ACC112 (cell line): ENCODE measurements at regions not wholly inside any gene's neighbourhood (a gene's known extent, or its start where the extent isn't known, plus 50 kb on each side); places are given as distances from the start of the nearest gene placed in this dataset.

Experiments
- H2AFZ ChIP-seq: fragments of 200-600 bp; sonication (generic); one replicate; pipeline ENCODE4 v1.6.0; 2017; ENCODE audit warnings: antibody characterized with exemption, low read length; ENCODE audit not compliant: unreplicated experiment
- H3K27ac ChIP-seq: fragments of 200-600 bp; sonication (generic); 2 replicates; pipeline ENCODE4 v1.5.1; 2014; ENCODE audit warnings: low read depth, mild to moderate bottlenecking, antibody characterized with exemption, low read length, moderate library complexity
- H3K27me3 ChIP-seq: fragments of 200-600 bp; sonication (generic); 2 replicates; pipeline ENCODE4 v1.6.1; 2014; ENCODE audit warnings: mild to moderate bottlenecking, antibody characterized with exemption, low read length, moderate library complexity, mixed read lengths; ENCODE audit not compliant: insufficient read depth
- H3K36me3 ChIP-seq: fragments of 200-600 bp; sonication (generic); 2 replicates; pipeline ENCODE4 v1.6.1; 2016; ENCODE audit warnings: mild to moderate bottlenecking, antibody characterized with exemption, low read length, moderate library complexity, mixed read lengths; ENCODE audit not compliant: insufficient read depth
- H3K4me1 ChIP-seq: fragments of 200-600 bp; sonication (generic); one replicate; pipeline ENCODE4 v1.6.1; 2016; ENCODE audit warnings: low read length, mixed read lengths; ENCODE audit not compliant: insufficient read depth, unreplicated experiment, control insufficient read depth
- H3K4me3 ChIP-seq: fragments of 200-600 bp; sonication (generic); 2 replicates; pipeline ENCODE4 v1.5.1; 2014; ENCODE audit warnings: mild to moderate bottlenecking, low read depth, low read length
- H3K79me2 ChIP-seq: fragments of 200-600 bp; sonication (generic); one replicate; pipeline ENCODE4 v1.6.0; 2016; ENCODE audit warnings: low read length; ENCODE audit not compliant: control insufficient read depth, unreplicated experiment, insufficient read depth

DNA sequence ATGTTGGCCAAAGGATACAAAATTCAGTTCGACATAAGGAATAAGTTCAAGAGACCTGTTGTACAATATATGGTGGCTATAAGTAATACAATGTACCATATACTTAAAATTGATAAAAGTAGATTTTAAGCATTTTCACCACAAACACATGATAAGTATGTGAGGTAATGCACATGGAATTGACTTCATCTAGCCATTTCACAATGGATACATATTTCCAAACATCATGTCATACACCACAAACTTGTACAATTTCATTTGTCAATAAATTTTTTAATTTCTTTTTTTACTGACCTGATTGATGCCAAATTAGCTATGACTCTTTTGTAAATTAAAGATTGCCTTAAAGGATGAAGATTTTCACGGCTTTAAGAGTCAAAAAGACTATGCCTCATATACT lies 103.1 kb upstream of the VCX2 start:
- H3K4me1 ChIP-seq: peaks cover 23% of the 10 kb centered on the region

DNA sequence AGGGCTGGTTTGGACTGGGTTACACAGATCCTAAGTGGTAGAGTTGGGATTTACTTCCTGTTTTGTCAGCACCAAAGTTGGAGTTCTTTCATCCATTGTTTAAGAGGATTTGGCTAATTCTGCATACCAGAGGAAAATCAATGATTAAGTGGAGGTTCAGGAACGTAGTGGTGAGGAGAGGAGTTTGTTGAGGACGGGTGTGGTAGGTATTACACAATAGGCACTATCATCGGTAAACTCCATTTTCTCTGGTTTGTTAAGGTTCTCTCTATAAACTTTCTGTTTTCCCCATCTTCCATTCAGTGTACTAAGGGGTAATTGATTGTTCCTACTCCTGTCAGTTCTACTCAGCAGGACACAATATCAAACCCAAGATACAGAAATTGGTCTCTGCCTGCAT lies 107.5 kb upstream of the VCX2 start:
- H3K27ac ChIP-seq: no peak overlapping the region
- no peaks in the 10 kb centered on the region for H3K79me2 ChIP-seq
- no peak overlapping the region for H2AFZ ChIP-seq
- H3K27me3 ChIP-seq: no peaks in the 10 kb centered on the region
- no peaks in the 10 kb centered on the region for H3K36me3 ChIP-seq
- no peak overlapping the region for H3K4me3 ChIP-seq
- H3K4me1 ChIP-seq: peaks cover 10% of the 10 kb centered on the region

More for the DNA sequence above, 103.1 kb upstream of the VCX2 start:
- Histone ChIP-seq H3K27ac (peak overlapping the region; percentile 98), H3K79me2 (no peaks in the 10 kb centered on the region), H3K4me3 (peak overlapping the region; percentile 47; the same call in 1 of the 2 replicates), H3K27me3 (no peaks in the 10 kb centered on the region), H2AFZ (peak overlapping the region; percentile 25), H3K36me3 (no peaks in the 10 kb centered on the region)

DNA sequence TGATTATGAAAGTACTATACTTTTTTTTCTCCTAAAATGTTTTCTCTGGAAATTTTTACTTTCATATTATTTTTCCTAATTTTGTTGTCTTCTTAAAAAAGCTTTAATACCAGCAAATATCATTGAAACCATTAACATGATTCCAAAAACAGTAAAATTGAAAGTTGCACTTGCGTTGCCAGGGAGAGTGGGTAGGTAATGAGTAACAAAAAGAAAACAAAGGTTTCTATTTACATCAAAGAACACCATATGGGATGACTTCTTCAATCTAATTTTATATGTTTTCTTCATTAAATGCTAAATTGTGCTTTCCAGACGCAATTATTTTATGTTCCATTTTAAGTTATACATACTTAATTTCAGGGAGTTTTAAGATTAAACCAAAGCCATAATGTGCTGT lies 108.3 kb upstream of the VCX2 start:
- no peak overlapping the region for H3K4me3 ChIP-seq
- no peak overlapping the region for H3K27ac ChIP-seq
- no peak overlapping the region for H2AFZ ChIP-seq
- H3K36me3 ChIP-seq: no peaks in the 10 kb centered on the region
- no peaks in the 10 kb centered on the region for H3K79me2 ChIP-seq
- H3K4me1 ChIP-seq: peaks cover 3% of the 10 kb centered on the region
- no peaks in the 10 kb centered on the region for H3K27me3 ChIP-seq

- no peak overlapping the region for H2AFZ ChIP-seq
- no peaks in the 10 kb centered on the region for H3K79me2 ChIP-seq
- H3K27ac ChIP-seq: no peak overlapping the region
- no peaks in the 10 kb centered on the region for H3K27me3 ChIP-seq
- no peaks in the 10 kb centered on the region for H3K36me3 ChIP-seq
- H3K4me1 ChIP-seq: peaks cover 11% of the 10 kb centered on the region
- no peak overlapping the region for H3K4me3 ChIP-seq
Observed at GRCh38 chrX:8284131-8284530, 113.1 kb upstream of the VCX2 start.

DNA sequence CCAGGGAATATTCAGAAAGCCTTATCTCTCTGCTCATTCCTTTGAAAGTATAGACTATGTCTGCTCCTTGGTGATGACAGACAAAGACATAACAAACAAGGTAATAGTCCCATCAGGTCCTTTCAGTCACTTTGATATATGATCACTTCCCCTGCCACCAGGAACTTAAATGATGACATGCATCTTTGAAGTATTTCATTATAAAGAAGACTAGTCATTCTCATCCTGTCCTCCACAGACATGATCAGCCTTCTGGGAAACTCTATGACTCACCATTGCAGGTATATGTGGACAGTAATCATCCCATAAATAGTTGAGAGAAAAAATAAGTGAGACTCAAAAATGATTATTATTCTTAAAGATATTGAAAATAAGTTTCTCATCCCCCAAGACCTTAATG lies 117.5 kb upstream of the VCX2 start:
- Histone ChIP-seq H2AFZ (no peak overlapping the region), H3K79me2 (no peaks in the 10 kb centered on the region), H3K4me1 (peaks cover 19% of the 10 kb centered on the region), H3K36me3 (no peaks in the 10 kb centered on the region), H3K4me3 (no peak overlapping the region), H3K27ac (0 out of 2 replicates have a peak overlapping the region, but pooled peaks have one; percentile 19), H3K27me3 (no peaks in the 10 kb centered on the region)

DNA sequence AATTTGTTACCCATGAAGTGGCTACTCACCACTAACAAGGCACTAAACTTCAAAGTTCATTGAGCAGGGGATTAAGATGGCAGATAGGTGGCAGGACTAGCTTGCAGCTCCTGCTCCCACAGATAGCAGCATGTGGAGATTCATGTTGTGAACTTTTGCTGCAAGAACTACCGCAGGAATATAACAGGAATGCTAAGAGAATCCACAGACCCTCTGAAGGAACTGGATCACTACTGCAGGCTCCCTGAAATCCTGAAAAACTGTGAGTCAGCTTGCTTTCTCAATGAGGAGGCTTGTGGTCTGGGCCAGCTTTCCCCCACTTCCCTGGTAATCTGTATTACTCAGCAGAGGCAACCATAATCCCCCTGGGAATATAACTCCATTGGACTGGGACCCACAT lies 118.5 kb upstream of the VCX2 start:
- H3K27ac ChIP-seq: peak overlapping the region; percentile 19; the same call in 1 of the 2 replicates
- peaks cover 19% of the 10 kb centered on the region for H3K4me1 ChIP-seq
- peak overlapping the region; percentile 16; the same call in 1 of the 2 replicates for H3K4me3 ChIP-seq
- H2AFZ ChIP-seq: no peak overlapping the region
- H3K79me2 ChIP-seq: no peaks in the 10 kb centered on the region
- H3K27me3 ChIP-seq: no peaks in the 10 kb centered on the region
- H3K36me3 ChIP-seq: no peaks in the 10 kb centered on the region

- Histone ChIP-seq H3K79me2 (no peaks in the 10 kb centered on the region), H2AFZ (no peak overlapping the region), H3K27ac (no peak overlapping the region), H3K4me1 (no peaks in the 10 kb centered on the region), H3K27me3 (no peaks in the 10 kb centered on the region), H3K36me3 (no peaks in the 10 kb centered on the region), H3K4me3 (no peak overlapping the region)
Observed at GRCh38 chrX:8297766-8298165, 126.7 kb upstream of the VCX2 start.

DNA sequence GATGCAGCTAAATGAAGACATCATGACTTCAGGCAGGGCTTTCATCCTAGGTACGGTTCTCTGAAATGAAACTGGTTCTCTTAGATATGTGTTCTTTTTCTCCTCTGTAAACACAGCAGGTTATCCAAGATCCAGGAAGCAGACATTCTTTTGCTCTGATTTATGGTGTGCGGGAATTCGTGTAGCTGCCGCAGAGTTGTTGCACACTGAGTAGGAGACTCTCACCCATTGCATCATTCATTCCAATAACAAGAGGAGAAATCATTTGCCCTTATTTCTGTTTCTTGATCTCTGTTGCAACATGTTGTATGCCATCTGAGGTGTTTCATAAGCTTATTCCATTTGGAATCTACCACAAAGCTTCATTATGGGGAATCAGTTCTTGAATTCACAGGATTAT lies 133.6 kb upstream of the VCX2 start:
- H3K27ac ChIP-seq: no peak overlapping the region
- H3K4me3 ChIP-seq: no peak overlapping the region
- no peaks in the 10 kb centered on the region for H3K27me3 ChIP-seq
- H3K79me2 ChIP-seq: no peaks in the 10 kb centered on the region
- no peaks in the 10 kb centered on the region for H3K36me3 ChIP-seq
- no peak overlapping the region for H2AFZ ChIP-seq
- H3K4me1 ChIP-seq: no peaks in the 10 kb centered on the region

DNA sequence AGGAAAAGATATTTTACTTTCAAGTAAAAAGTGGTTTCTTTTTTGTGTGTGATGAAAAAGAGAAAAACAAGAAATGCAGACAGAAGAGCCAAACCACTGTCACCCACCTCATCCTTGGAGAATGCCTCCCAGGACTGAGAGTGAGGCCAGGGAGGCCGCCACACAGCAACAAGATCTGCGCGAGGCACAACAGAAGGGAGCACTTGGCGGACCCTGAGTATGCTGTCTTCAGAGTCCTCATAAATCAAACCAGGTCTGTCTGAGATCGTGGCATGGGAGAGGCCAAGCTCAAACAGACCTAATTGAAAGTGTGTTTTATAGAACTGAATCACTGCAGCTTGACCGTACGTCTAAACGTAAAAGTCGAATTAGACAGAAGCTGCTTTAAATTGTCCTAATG lies 134.3 kb upstream of the VCX2 start:
- Histone ChIP-seq H3K79me2 (no peaks in the 10 kb centered on the region), H3K27me3 (no peaks in the 10 kb centered on the region), H2AFZ (no peak overlapping the region), H3K4me3 (no peak overlapping the region), H3K27ac (no peak overlapping the region), H3K4me1 (no peaks in the 10 kb centered on the region), H3K36me3 (no peaks in the 10 kb centered on the region)

DNA sequence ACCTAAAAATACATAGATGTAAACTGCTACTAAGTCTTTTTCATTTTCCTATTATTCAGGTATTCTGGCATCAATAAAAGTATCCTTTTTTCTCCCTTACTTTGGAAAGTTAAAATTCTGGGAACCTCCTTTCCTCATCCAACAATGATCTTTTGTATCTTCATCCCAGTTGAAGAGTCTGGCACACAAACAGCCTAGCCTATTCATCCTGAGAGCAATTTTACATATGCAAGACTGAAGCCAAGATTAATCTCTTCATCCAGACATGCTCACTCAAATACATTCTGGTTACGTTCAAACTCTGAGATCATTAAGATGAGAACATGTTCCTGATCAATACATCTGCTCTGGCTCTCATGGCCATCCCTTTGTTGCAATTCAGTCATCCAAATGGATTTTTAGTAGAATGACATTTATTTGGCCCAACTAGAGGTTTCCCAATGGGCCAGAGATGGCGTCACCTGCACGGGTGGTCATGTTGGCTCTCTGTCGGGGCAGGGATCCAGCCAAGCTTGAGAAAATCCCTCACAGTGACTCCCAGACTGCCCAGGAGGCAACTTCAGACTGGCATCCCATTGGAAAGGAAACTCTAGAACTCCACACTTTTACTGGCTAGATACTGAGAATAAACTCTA lies 135.3 kb upstream of the VCX2 start:
- Histone ChIP-seq H3K36me3 (no peaks in the 10 kb centered on the region), H3K4me3 (no peak overlapping the region), H3K27ac (no peak overlapping the region)

GRCh38 chrX:8310409-8310808 lies 139.3 kb upstream of the VCX2 start:
- Histone ChIP-seq H3K27ac (no peak overlapping the region), H3K79me2 (no peaks in the 10 kb centered on the region), H2AFZ (no peak overlapping the region), H3K27me3 (no peaks in the 10 kb centered on the region), H3K4me1 (no peaks in the 10 kb centered on the region), H3K36me3 (no peaks in the 10 kb centered on the region), H3K4me3 (no peak overlapping the region)

More for the DNA sequence above, 135.3 kb upstream of the VCX2 start:
- no peaks in the 10 kb centered on the region for H3K79me2 ChIP-seq
- no peak overlapping the region for H2AFZ ChIP-seq
- H3K27me3 ChIP-seq: no peaks in the 10 kb centered on the region
- no peaks in the 10 kb centered on the region for H3K4me1 ChIP-seq
